NCI-H524 treated with DMSO at 0.1 percent for 48 hours (cell line): ENCODE measurements at regions not wholly inside any gene's neighbourhood (a gene's known extent, or its start where the extent isn't known, plus 50 kb on each side); places are given as distances from the start of the nearest gene placed in this dataset.

ENCODE experiments used
- DNase-seq: peaks from one replicate; lab custom pipeline; 2025; lab: John Stamatoyannopoulos, UW

DNA sequence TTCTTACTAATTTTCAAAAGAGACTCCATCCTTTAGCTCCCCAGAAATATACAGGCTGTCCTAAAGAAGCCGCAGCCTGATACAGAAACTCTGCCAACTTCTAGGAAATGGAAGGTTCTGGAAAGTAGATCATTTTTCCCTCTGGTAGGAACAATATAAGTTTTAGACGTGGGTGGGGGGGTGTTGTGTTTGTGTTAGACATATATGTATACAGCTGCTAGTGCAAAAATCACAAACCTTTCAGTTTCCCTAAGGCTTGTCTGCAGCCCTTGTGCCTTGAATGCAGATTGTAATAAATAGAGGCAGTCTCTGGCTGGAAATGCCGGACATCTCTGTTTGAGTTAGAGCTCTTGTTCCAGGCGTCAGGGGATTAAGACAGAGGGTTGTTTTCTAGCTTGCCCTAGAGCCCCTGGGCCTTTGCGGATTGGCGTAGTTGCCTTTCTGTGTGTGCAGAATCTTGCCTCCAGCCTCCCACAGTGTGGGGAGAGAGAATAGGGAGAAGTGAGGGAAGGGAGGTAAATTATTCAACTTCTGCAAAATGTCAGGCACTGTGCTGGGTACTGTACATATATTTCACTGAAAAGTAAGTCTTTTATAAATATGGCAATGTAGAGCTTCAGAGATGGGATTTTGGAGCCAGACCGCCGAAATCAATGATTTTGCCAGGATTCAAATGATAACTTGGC, 269.7 kb downstream of the PRL start:
- no peak for DNase-seq

DNA sequence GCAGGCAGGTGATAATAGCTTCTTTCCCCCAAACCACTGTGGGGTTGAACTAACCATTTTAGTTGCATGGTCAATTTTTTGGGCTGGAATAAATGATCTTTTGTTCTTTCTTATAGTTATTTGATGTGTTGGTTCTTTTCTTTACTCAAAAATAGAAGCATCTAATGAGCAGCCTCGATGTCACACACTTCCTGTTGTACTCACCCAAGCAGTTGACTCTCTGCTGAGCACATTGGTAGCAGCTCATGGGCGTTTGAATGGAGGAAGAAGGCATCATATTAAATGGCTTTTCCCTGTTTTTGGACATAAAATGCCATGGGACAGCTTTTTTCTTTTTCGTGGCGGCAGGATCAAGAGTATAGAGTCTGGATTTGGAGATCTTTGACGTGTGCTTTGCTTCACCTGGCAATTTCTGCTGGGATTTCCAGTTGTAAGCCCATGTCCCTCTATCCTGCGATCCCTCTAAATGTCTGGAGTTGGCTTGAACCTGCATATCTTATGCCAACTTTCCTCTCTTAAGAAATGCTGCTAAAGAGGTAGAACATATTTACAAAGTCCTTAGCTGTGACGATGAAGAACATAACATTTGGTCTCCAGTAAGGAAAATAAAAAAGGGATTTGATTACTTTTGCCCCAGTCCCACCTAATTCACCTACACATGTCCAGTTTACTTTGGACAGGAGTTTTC, 268.3 kb downstream of the PRL start:
- no peak for DNase-seq

DNA sequence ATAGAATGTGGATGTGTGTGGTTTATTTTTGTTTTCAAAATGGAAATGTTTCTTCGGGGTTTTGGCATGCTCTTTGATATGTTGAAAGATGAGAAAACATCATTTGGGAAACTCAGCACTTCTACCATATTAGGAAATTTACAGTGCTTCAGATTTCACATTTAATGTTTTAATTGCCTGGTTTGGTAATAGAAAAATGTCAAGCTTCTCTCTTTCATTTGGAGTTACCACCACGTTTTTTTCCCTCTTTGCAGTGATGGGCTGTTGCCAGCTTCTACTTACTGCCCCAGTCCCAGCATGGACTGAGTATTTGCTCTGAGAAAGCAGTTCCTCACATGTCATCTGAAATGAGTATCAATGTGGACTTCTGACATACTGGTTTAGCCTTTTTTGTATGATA, 267.7 kb downstream of the PRL start:
- DNase-seq, result no peak

DNA sequence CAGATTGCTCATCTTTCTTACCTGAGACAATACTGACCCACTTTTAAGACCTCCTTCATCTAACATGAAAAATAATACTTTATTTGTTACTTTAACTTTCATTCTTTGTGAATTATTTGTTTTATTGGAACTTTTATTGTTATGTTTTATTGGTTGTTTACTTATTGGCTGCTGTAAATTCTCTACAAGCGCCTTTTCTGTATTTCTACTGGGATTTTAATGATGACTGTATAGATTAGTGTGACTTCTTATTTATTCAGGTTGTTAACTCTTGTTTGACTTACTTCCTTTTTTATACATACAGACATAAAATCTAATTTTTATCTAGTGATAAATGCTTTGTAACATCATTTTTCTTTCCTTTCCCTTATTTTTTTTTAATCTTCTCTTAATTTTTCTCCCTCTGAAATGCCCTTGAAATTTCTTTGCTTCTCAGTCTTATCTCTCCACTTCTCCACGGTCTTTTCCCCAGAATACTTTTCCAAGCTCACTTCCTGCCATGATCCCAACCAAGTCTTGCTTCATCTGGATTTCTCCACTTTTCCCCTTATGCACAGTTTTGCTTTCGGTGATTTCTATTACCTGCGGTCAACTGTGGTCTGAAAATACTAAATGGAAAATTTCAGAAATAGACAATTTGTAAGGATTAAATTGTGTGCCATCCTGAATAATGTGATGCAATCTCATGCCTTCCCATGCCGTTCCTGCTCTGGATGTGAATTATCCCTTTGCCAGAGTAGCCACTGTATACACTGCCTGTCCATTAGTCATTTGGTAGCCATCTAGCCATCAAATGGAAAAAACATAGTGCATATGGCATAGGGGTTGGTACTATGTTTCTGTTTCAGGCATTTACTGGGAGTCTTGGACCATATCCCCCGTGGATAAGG, 265.9 kb downstream of the PRL start:
- no peak for DNase-seq

DNA sequence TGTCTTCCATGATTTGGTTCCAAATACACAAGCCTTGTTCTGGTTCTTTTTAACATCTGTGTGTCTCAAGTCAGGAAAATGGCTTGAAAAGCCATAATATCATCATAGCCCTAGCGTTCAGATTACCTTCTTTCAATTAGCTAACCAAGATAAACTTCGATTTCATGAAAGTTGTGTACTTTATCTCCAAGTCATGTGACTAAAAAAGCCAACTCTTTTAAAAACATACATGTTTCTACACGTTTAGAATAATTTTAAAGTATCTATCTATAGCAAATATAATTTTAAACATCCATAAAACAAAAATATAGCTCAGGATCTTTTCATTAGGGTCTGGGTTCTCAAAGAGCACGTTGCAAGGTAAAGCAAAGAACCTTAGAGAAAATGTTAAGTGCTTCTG, 261.1 kb downstream of the PRL start:
- no peak for DNase-seq

DNA sequence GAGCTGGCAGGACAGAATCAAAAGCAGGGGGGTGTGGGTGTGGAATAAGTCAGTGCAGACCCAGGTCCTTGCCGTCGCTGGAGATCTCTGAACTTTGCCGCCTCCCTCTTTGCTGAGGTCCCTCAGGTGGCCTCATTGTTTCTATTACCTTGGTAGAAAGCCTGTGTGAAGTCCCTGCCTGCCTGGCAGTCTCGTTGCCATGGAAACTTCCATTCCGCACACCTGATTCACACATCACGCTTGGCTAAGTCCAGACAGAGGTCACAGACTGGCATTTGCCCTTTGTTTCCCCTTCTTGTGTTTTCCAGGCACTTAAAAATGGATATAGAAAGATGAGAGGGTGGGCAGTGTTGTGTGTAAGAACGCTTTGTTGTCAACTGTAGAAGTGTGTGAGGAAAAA, 260.6 kb downstream of the PRL start:
- no peak for DNase-seq

DNA sequence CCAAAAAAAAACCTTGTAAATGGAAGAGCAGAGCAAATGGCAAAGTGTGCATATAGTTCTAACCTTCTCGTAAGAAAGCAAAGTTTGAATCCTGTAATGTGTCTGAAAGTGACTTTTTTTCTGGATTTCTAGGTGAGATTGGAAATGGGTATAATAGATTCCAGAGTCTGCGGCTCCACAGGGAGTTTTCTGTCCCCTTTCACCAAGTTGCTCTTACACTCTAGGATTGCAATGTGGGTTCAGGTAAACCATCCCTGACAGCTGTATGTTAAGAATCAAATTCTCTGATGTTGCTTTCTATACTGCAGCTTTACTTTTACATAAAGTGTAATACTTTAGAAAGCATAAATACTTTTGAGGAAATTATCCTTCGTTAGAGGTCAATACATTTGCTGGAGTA, 260.1 kb downstream of the PRL start:
- no peak for DNase-seq

DNA sequence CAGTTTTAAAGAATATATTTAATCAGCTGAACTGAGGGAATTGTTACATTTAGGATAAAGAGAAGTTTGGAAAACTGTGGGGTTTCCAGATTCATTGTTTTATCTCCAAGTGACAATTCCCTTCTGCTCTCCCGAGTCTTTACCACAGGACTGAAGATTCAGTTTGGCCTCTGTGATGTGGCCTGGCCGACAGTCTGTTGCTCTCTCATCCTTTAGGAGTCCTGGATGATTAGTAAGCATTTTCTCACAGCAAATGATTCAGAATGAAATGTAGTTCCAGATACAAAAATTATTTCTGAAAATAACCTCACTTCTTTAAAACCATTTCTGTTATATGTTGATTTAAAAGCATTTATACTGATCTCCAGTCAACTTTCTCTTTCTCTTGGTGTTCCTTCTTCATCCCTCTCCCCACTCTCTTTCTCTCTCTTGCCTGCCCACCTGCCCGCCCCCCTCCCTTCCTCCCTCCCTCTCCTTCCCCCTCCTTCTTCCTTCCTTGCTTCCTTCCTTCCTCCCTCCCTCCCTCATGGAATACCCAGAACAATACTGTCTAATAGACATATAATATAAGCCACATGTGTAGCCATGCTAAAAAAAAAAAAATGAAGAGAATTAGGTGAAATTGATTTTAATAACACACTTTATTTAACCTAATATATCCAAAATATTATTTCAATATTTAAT, 254.9 kb downstream of the PRL start:
- DNase-seq, result no peak

DNA sequence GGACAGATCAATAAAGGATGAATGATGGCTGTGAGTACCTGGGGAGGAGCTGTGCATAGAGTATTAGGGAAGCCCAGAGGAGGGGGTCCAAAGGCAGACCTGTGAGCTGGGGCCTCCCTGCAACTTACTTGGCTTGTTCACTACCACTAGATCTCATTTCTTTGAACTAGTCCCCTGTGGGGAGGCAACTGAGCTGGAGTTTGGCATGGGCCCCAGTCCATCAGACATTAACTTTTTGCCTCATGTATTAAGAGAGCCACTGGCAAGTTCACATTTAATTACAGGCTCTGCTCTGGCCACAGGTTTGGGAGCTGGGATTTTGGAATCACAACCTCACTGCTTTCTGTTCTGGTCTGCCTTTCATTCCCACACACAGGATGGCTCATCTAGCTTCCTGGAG, 254.1 kb downstream of the PRL start:
- no peak for DNase-seq

DNA sequence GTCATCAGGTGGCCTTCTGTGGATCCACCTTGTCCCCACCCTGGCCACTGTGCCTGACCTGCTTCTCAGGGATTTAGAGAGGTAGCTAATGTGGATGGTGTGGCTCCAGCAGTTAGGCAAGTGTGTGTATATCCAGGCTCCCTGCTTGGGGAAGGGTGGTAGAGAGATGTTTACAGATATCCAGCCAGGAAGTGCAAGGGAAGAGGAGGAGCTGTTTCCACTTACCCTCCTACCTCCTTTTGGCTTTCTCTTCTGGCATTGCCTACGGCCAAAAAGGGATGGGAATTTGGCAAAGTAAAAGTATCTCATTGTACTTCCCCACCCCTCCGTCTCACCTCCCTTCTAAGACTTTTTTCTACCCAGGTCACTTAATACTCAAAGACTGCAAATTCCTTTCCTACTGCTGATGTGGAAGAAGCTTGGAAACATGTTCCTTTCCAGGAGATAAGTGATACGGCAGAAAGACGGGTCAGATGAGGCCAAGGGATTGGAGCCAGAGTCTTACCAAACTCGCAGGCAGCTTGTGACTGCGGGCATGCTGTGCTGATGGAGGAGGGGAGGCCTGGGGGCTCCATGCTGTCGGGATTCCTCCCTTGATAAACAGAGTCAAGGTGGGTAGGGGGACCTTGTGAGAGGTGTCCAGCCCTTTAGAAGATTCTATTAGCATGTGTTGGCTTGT, 253.4 kb downstream of the PRL start:
- DNase-seq, result no peak

DNA sequence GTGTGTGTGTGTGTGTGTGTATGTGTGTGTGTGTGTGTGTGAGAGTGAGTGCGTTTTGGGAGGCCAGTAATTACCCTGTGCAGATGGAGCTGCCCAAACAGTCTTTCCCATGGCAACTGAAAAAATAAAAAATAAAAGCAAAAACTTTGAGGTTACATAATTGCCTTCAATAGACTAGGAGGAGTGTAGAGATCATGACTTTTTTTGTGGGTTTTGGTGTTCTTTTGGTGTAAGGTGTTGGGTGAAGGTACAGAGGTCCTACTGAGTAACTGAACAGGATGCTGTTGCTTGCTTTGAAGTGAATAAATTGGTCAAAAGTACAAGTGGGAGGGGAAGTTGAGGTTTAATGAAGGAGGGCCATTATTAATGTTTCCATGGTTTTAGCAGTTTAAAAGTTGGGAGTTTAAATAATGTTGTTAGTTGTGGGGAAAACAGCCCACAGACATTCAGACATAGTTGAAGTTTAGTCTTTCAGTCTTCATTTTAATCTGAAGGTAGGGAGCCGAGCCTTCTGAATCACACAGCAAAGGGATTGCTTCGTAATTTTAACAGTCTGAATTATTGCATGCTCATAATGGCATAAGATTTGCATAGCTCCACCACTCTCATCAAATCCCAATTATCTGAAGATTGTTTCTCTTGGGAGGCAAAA, 251.4 kb downstream of the PRL start:
- no peak for DNase-seq

DNA sequence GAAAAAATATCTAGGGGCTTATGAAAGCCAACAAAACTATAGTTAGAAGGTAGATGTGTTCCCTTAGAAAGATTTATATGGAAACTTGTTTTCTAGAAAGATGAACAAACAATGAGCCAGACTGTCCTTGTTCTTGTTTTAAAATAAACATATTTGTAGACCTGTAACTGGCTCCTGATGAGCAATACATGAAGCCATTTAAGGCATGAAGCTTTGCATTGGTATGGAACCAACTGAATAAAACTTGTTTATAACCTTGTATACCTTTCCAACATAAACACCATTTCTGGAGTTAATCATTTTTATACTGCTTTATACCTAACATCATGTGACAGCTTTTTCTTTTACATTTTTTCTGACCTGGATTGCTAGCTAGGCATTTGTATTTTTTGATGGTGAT, 247.8 kb downstream of the PRL start:
- no peak for DNase-seq

DNA sequence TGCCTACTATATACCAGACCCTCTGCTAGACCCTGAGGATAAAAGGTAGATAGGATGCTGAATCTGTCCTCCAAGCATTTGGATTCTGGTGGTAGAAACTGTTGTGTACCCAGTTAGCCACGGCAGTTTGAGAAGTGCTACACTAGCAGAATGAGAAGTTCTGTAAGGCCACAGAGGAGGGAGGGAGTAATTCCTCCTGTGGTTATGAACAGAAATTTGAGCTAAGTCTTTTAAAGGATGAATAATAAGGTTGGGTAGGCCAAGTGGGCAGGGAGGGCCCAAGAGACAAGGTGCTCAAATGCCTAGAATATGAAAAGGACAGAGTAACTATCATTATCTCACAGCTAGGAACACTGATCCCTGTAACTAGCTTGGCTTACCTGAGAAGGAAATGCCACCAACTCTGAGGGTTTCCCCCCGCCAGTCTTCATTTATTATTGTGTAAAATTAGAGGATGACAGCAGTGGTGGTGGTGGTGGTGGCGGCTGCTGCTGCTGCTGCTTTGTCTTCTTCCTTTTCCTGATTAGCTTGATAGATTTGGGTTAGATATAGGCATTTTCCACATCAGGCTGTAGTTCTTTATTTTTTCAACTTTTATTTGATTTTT, 243.3 kb downstream of the PRL start:
- no peak for DNase-seq

DNA sequence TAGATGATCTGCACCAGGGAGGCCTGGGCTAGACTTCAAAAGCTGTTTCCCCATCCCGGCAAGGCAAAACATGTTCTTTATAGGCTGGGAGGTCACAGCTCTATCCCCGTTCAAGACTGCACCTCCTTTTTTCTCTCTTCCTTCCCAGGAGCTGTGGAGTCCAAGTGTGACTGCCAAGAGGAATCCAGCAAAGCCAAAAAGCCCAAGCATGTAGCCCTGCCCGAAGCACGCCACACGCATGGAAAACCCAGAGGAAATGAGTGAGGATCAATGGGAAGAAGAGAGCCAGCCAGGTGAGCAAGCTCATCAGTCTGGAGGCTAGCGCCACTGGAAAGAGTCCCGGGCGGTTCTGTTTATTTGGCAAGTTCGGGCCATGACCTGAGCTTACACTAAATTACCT, 240.4 kb downstream of the PRL start:
- DNase-seq, result no peak

DNA sequence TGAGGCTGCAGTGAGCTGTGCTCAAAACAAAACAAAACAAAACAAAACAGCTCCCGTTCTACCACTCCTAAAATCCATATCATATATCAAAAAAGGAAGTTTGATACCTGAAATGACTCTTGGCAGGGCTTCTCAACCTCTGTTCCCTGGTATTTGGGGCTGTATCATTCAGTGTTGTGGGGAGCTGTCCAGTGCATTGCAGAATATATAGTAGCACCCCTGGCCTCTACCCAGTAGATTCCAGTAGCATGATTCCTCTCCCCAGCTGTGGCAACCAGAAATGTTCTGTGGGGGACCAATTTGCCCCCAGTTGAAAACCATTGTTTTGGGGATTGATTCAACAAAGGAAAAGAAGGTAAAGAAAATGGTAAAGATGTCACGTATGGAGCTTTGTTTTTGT, 238.9 kb downstream of the PRL start:
- DNase-seq, result no peak

DNA sequence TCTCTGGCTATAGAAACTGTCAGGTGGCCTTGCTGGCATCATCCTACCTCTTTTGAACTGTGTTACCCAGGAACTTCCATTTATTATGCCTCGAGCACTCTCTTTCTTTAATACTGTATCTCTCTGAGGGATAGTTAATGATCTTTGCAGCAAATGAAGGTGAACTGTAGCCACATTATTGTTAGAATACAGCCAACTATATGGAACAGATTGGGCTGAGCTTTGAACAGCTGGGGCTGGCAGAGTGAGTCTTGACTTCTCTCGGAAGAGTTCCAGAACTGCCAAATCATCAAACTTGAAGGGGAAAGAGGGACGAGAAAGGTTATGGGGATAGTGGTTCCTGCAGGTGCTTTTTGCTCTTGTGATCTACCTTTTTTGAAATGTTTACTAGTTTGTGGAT, 237.7 kb downstream of the PRL start:
- no peak for DNase-seq

DNA sequence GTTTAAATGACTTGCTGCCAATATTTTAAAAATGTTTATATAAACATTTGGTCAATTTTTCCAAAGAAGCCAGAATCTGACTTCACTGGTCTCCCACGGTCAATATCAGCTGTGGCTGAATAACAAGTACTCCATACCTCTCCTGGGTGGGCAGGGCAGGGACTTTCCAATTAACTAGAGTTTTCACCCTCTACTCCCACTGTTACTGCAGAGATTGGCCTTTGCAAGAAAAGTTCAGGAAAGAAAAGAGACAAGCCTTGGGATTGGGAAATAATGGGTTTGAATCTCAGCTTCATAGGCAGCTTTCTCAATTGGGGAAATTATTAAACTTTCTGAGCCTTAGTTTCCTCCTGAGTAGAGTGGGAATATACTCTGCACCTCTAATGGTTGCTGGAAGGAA, 236.9 kb downstream of the PRL start:
- no peak for DNase-seq

DNA sequence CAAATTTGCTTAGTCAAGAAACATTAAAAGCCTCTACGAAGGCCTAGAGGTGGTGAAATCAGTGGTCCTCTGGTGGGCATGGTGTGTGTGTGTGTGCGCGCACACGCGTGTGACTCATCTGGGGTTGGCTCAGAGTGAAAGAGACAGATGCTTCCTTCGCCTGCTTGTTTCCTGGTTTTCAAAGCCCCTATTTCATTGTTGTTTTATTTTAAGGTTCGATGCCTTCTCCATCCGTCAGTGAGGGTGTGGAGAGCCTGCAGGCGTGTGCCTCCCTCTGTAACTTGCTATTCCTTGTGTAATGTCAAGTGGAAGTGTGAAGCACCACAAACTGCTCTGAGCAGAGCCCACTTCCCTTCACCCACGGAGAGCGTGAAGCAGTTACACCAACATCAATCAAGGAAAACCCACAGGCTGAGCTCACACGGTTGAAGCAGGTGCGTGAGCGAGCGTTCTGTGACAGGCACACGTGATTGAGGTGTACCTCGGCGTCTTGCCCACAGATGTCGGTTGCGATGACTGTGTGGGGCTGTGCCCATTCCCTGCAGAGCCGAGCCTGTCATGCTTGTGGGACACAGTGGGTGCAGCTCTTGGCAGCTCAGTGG, 233.9 kb downstream of the PRL start:
- DNase-seq, result no peak

DNA sequence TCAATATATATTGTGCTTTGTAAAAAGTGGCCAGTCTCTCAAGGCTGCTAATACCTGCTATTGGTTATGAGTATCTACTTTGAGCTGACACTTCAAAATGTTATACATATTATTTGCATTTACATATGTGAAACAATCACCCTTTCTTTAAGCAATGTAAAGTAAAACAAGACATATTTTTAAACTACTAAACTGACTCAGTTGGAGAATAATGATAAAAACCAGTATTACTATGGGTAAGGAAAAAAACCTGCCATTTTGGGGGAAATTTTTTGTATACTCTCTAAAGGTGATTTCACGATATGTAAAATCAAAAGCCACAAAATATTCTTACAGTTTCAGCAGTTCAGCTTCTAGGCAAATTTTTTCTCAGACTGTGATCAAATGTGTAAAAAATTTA, 232.3 kb downstream of the PRL start:
- no peak for DNase-seq

DNA sequence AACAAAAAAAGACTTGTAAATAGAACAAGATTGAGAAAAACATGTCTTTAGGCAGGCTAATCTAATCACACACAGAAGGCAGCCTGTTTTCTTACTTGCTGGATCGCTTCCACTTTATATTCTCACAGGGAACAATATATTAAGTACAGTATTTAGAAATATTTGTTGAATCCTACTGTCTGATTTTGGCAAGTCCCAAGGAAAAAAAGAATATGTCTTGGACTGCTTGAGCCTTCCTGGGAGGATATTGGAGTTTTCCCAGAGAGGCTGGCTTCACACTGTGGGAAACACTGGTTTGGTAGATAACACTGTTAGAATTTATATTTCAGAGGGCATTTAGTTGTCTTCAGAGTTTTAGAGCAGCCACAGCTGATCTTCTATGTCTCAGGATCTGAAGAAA, 229.7 kb downstream of the PRL start:
- no peak for DNase-seq

DNA sequence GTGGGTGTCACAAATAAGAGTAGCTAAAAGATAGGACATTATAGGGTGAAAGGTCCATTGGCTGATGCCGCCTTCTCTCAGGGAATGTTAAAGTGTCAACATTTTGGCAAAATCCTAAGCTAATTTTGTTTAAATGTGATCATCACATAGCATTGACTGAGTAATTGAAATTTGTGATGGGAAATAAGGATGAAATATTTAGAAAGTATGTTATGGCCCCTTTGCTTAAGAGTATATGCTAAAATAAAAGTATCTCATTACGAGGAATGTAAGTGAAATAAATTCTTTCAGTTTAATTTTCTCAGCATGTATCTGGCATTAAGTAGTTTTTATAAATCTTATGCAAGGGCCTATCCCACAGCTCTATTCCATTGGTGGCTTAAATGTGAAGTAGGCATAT, 229.2 kb downstream of the PRL start:
- no peak for DNase-seq
